HG03045 (cell line): ENCODE measurements at regions not wholly inside any gene's neighbourhood (a gene's known extent, or its start where the extent isn't known, plus 50 kb on each side); places are given as distances from the start of the nearest gene placed in this dataset.
"Not testable (repeated sequence)": the region's sequence is repeated elsewhere in the genome, so short reads cannot be mapped to it uniquely, and the experiment has no call there.

Source experiments
- ATAC-seq: cut with Tn5 transposase; IDR thresholded peaks from one replicate; pipeline ENCODE4 v1.9.1; 2021; ENCODE audit warnings: mild to moderate bottlenecking, moderate library complexity; ENCODE audit not compliant: unreplicated experiment

DNA sequence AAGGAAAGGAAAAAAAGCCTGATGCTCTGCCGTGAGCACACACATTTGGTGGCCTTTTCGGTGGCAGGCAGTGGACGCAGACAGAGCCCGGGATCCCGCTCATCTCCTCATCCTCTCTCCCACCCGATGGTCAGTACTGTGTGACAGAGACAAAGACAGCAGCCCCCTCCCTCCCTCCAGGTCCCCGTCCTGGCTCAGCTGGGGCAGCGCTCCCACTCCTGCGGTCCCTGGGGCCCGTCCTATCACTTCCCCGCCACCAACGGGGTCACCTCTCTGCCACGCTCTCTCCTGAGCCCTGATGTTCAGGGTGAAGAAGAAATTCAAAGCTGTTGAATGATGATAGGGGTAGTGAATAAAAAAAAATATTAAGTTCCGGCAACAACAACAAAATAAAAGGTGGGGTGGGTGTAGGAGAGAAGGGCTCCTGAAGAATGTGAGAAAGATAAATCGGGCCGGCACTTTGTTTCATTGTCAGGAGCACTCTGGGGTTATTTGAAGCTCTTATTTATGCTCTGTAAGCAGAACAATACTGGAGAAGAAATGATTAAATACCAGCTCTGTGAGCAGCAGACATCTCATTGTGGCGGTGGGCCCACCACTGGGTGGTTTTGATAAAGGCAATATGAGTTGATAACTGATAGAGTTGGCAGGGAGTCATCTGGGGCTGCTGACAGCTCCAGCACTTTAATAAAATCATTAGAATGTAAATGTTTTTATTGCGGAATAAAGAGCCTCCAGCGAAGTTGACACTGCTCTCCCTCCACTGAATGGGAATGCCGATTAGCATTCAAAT is 417.7 kb downstream of the IRX1 start:
- no peak for ATAC-seq

DNA sequence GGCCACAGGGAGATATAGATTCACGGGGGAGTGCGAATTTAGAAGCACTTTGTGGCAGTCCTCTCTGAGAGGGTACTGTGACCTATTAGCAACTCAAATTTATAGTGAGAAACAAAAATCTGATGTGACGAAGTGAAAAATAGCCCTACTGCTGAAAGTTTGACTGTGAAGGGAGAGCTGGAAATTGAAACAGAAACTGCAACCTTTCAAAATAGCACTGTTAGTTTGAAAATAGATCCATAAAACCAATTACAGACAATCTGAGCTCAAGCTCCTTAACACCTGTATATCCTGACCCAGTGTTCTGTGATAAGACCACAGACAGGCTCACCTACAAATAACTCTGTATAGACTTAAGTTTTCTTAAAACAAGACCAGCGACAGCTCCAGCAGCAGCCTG is 420.1 kb downstream of the IRX1 start:
- ATAC-seq, result no peak

DNA sequence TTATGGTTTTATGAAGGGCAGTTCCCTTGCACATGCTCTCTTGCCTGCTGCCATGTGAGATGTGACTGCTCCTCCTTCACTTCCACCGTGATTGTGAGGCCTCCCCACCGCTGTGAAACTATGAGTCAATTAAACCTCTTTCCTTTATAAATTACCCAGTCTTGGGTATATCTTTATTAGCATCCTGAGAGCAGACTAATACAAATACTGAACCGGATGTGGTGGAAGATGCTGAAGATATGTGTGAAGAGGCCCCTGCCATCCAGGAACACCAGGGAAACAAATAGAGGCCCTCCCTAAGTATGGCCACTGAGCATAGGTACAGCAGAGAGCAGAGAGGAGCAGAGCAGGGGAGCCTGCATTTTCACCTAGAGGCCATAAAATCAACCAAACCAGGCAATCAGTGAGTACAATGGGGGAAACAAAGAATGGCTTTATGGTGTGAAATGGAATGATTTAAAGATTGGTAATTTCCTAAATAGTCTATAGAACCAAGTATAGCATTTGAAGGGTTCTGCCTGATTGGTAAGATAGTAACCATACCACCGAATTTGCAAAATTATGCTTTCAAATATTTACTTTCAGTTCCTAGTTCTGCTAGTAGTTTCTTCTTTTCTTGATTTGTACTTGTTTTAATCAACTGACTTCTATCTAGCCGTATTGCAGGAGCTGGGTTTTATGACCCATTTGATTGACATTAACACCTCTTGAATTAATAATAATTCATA is 421.6 kb downstream of the IRX1 start:
- no peak for ATAC-seq

DNA sequence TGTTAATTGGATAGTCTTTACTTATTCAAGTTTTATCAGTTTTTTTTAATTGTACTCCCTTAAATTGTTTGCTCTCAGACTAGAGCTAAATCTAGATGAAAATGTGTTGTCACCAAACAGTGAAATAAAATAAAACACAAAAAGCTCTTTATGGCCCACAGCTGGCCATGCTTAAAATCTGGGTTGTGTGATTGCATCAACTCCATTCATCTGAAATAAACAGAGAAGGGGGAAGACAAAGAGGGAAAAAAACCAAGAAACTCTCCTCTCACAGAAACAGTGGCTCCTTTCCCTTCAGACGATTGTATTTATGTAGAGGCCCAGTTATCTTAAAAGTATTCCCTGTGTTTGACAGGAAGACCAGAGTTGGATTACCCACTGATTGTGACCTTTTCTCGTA is 422.4 kb downstream of the IRX1 start:
- no peak for ATAC-seq

DNA sequence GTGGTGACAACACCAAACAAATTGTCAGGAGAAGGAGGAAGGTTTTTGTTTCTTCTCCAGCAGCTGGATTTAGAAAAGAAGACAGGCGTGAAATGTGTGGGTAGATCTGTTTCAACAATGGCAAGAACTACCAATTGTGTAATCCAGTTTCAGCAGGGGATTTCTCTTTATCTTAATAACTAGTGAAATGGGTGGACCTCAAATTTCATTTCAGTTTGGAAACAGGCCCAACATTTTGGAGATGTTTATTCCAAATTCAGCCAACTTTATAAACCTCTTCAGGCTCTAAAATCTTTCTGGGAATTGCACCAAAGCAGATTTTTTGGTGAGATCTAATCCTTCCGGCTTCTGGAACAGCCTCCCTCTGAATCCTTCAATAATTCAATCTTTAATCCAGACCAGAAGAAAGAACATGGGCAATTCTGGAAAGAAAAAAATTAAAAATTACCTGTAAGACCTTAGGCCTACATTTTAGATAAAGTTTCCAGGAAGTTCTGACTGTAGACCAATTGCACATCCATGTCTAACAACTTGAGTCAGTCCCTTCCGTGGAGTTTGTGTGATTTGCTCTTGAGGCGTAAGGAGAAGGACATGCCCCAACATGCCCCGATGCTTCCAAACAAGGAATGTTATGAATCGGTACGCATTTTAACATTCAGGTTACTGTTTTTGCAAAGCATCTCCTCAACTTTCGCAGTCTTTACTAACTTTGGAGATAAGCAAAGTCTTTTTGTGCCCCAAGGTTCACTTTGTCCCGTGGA is 423.6 kb downstream of the IRX1 start:
- no peak for ATAC-seq

DNA sequence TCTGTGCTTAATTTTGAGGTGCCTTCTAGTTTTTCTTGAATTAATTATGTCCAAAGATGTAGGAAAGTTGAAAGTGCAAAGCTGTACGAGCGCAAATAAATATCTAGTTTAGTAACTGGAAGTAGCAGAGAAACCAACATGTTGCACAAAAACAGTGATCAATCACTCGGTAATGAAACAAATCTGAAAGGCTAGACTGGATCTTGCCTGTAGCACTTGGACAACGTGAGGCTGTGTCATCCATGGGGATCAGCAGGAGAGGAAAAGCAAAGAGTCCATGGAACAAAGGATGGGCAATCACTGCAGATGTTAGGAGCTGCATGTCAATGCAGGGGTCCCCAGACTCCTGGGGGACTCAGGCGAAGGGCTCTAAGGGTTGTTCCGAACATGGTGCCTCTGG is 424.2 kb downstream of the IRX1 start:
- no peak for ATAC-seq

DNA sequence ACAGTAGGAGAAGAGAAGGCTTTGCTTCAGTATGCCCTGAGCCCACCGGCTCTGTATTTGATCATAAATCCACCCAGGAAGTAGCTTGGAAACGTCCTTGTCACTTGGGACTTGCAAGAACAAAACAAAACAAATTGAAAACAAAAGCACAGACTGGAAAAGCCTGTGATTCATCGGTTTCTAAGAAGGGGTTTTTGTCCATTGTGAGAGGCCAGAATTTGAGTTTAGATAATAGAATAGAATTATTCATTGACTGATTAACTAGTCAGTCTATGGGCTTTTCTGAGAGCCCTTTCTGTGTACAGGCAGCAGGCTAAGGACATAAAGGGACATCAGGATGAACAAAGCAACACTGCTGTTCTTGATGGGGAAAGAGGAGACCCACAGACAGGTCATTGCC is 424.8 kb downstream of the IRX1 start:
- no peak for ATAC-seq

DNA sequence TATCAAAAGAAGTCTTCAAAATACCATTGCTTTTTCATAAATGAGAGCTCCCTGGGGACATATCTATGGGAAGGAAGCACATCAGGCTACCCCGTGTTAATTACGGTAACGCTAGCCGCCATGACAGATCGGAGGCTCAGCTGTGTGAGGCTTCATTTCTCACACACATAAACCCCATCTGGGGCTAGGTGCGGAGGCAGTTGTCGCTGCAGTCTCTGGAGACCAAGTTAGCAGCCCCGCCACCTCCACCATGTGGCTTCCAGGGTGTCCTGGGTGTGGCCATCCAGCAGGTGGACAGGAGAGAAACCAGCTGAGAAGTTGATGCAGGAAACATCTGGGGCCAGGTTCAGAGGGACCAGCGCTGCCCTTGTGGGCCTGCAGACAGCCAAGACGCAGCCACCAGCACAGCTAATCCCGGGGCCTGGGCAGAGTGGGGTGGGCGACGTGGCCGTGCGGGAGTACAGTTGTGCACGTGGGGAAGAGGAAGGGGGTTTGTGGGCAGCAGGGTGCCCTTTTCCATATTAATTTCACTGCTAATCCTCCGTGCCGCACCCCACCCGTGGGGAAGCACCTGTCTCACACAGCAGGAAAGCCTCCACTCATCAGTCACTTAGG is 426.5 kb downstream of the IRX1 start:
- no peak for ATAC-seq

DNA sequence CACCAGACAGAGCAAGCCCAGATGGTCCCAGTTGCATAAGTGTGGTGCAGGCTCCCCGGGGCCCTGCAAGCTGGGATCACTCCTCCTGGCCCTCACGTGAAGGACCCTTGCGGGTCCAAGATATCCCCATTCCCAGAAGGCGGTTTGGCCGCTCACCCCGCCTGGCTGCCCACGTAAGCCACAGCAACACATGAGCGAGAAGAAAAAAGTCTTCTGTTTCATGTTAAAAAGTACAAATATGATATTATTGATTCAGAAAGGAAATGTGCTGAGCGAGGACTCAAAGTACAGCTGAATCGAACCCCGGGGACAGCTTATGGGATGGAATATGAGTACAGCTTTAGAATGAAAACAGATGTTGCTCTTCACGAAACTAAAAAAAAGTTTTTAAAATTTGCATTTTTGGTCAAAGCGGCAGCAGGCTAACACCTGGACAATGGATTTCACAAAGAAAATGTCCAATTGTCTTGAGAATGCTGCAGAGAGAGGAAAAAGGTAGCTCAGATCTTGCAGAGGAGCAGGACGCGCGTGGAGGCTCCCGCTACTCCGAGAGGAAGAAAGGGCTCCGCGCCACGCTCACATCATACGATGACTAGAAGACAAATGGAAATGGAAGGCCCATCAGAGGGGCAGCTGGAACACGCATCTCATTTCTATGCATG is 427.6 kb downstream of the IRX1 start:
- ATAC-seq, result no peak

DNA sequence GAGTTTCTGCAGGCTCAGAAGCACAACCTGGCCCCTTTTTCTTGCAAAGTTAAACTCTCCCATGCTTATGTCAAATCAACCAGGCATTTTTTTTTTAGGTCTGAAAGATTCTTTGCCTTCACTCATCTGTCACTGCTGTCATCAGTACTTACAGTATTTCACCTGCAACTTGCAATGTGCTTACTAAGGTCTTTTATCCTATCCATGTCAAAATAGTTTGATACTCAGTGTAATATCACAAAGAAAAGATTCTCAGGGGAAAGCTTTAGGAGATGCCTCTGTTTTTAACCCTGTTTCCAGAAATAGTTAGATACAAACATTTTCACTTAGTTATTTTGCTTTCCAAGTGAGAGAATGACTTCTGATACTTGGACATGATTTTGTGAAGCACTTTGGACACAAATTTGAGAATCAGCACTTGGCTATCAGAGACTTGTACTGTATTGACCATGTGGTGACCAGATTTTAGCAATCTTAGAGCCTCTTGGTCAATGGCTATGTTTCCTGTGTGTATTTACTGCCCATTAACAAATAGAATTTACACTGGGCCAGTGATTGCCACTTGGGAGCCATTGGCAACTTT is 428.2 kb downstream of the IRX1 start:
- no peak for ATAC-seq

DNA sequence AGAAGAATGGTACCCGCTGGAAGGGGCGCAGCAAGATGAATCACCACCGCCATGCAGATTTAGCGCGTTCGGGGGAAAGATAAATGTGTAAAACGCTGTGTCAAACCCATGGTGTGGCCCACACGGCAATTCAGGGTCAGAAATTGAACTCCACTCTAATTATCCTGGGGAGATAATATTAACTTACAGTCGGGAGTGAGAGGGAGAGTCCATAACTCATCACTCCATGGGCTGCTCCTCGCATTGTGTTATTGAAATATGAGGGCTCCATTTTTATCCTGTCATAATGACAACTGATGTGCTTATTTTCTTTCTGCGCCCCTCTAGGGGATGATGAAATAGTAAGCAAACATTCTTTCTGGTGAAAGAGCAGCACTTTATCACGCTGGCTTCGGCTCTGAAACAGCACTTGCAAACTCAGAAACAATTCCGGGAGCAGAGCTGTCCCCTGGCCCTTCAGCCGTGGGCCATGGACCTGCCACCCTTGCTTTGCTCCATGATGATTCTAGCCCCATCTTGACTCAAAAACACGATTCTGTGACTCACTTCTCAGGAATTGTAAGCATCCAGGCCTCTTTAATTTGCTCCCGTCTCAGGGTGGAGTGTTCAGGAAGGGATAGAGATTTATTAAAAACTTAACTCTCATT is 431.6 kb downstream of the IRX1 start:
- no peak for ATAC-seq

DNA sequence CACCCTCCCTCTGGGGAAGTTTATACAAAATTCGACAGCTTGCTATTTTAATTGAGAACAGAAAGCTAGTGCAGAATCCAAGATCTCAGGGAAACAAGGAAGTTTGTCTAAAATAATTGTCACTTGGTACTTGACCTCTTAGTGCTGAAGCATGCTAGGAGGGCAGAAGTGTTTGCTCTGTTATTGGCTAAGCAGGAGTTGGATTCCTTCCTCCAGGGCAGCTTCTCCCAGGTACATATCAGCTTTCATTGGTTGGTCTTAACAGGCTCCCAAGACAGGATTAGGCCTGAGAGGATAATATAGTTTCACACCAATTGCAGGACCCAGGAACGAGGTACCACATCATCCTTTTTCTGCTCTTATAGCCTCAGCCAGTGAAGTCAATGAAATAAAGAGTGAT is 432.8 kb downstream of the IRX1 start:
- ATAC-seq, result no peak

DNA sequence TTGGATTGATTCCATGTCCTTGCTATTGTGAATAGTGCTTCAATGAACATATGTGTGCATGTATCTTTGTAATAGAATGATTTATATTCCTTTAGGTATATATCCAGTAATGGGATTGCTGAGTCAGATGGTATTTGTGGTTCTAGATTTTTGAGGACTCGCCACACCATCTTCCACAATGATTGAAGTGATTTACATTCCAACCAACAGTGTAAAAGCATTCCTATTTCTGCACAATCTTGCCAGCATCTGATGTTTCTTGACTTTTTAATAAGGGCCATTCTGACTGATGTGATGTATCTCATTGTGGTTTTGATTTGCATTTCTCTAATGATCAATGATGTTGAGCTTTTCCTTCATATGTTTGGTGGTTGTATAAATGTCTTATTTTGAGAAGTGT is 437.9 kb downstream of the IRX1 start:
- not testable (repeated sequence) for ATAC-seq

DNA sequence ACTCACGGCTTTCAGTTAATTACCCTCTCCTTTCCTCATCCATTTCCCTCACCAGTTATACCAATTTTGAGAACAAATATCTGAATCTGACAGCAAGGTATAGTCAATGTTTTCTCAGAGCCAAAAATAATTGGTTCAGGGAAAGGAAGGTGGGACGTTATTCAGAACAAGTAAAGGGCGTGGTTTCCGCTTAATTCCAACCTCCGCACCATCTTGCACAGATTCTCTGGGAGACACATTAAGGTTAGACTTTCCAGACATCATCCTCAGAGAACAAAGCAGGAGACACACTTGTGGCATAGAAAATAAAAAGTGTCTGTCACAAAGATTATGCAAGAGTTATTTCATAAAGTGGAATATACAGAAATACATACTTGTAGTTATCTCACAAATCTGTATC is 441.2 kb downstream of the IRX1 start:
- ATAC-seq, result no peak

DNA sequence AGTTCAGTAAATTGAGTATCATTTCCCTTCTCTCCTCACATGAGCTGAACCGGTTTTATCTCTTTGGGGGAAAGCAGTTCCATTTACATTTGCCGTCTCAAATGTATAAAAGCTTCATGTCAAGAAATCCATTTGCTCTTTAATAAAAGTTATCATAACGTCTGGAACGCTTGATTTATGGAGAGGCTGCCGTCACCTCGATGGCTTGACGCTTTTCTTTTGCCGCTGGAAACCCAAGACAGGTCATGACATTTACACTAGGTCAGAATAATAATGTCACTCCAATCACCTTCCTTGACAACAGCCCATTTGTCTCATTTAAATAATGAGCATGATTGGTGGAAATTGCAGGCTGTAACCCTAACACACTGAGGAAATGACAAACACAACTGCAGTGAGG is 443.4 kb downstream of the IRX1 start:
- no peak for ATAC-seq

DNA sequence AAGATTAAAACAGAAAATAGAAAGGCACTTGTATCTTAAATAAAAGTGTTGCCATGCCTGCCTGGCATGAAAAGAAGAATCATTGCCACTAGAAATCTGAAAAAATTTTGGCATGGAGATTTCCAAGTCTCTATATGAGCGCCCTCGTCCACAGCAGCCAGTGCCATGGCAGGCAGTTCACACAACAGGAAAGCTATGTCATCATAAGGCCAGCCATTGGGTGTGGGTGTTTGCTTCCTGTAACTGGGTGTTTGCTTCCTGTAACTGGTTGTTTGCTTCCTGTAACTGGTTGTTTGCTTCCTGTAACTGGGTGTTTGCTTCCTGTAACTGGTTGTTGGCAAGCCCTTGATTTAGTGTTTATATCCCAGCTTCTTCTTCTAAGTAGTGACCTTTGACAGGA is 446.7 kb downstream of the IRX1 start:
- no peak for ATAC-seq

DNA sequence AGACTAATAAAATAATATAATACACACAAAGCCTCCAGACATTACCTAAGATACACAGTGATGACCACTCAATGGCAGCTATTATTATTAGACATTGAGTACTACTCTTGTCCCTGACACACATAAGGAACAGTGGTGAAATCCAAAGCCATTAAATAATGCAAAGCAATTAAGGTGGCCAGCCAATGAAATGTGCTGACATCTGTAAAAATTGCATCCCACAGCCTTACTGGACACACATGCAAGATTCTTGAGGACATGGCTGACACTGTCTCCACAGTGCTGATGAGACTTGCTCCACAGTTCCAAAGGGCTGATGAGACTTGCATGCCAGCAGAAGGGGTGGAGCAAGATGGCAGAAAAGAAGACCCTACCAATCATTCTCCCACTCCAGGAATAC is 447.5 kb downstream of the IRX1 start:
- no peak for ATAC-seq

DNA sequence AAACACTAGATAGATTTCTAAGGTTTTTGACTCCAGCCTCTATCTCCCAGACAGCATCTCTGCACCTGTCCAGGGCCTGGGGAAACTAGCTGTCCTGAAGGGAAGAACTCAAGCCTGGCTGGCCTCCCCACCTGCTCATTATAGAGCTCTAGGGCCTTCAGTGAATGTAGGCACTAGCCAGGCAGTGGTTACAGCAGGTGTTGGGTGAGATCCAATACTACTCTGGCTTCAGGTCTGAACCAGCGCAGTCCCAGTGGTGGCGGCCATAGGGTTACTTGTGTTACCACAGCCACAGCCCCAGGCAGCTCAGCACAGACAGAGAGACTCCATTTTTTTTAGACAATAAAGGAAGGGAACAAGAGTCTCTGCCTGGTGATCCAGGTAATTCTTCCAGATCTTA is 449.2 kb downstream of the IRX1 start:
- no peak for ATAC-seq

DNA sequence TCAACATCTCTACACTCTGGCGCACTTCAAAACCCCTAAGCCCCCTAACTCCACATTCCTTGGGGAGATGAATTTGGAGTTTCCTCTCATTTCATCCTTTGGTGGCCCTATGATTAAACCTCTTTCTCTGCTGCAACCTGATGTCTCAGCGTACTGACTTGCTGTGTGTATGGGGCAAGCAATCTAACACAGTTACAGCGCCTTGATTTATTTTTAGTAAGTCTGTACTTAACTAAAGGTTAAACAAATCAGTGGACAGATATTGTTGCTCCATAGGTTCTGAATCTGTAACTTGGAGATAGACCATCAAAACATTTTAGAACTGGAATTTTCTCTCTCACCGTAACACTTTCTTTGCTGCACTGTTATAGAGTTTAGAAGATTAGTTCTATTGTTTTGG is 452.8 kb downstream of the IRX1 start:
- no peak for ATAC-seq

DNA sequence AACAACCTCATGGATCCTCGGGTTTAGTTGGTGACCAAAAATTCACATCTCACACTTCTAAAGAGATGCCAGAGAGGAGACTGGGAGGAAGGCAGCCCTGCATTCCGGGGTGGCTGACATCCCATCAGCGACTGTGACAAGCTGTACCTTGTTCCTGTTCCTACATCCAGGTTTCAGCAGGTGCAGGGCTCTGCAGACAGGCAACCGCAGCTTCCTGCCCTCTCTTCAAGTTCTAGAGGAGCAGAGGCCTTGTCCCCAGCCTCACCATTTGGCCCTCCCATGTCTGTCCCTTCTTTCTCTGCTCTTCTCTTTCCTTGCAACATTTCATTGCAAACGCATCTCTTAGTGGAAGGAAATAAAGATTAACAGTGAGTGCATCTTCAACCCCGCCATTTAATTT is 454.6 kb downstream of the IRX1 start:
- no peak for ATAC-seq
